ENCODE measurements at regions not wholly inside any gene's neighbourhood (a gene's known extent, or its start where the extent isn't known, plus 50 kb on each side); places are given as distances from the start of the nearest gene placed in this dataset.

DNA sequence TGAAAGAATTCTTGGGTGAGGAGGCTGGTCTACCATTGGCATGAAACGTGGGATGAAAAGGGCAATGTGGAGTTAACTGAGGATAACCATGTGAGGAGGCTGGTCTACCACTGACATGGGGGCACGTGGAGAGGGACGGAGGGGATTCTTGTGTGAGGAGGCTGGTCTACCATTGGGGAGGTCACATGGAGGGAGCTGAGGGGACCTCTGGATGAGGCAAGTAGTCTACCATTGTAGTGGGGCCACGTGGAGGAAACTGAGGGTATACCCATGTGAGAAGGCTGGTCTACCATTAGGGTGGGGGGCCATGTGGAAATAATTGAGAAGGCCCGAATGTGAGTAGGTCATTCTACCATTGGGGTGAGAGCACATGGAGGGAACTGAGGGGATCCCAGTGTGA is 154.1 kb downstream of the FBLN2 start:
- TF ChIP-seq, protein P1, sequence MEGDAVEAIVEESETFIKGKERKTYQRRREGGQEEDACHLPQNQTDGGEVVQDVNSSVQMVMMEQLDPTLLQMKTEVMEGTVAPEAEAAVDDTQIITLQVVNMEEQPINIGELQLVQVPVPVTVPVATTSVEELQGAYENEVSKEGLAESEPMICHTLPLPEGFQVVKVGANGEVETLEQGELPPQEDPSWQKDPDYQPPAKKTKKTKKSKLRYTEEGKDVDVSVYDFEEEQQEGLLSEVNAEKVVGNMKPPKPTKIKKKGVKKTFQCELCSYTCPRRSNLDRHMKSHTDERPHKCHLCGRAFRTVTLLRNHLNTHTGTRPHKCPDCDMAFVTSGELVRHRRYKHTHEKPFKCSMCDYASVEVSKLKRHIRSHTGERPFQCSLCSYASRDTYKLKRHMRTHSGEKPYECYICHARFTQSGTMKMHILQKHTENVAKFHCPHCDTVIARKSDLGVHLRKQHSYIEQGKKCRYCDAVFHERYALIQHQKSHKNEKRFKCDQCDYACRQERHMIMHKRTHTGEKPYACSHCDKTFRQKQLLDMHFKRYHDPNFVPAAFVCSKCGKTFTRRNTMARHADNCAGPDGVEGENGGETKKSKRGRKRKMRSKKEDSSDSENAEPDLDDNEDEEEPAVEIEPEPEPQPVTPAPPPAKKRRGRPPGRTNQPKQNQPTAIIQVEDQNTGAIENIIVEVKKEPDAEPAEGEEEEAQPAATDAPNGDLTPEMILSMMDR (IDR thresholded peaks at IDR 0.05; ENCODE audit: low read depth, low read length) = no peak
- TF ChIP-seq POLR2A (IDR thresholded peaks at IDR 0.05; ENCODE audit: extremely low read depth, insufficient read length) (no peak), MYC (IDR thresholded peaks at IDR 0.05; ENCODE audit: low read depth, low read length) (no peak)
- TF ChIP-seq, protein P2, sequence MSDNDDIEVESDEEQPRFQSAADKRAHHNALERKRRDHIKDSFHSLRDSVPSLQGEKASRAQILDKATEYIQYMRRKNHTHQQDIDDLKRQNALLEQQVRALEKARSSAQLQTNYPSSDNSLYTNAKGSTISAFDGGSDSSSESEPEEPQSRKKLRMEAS (IDR thresholded peaks at IDR 0.05; ENCODE audit: low read depth, low read length) = no peak
